Astrocyte of the spinal cord (primary cell): ENCODE measurements at regions not wholly inside any gene's neighbourhood (a gene's known extent, or its start where the extent isn't known, plus 50 kb on each side); places are given as distances from the start of the nearest gene placed in this dataset.

Source experiments
- DNase-seq: peaks from one replicate; pipeline ENCODE4 v3.0.0; 2011; ENCODE audit warnings: low read depth, low spot score
- H3K4me3 ChIP-seq: 2 replicates; pipeline ENCODE4 v1.5.1; 2011; ENCODE audit warnings: low read depth, mild to moderate bottlenecking, low read length, moderate library complexity
- CTCF ChIP-seq: IDR thresholded peaks from 2 replicates; pipeline ENCODE4 v1.5.1; 2012; ENCODE audit warnings: low read depth, mild to moderate bottlenecking, low read length, inconsistent platforms
- in situ Hi-C: cut with HindIII; loops from 2 replicates; pipeline ENCODE4 v1.10.0; 2017; ENCODE audit warnings: low sequenced_read_pairs

DNA sequence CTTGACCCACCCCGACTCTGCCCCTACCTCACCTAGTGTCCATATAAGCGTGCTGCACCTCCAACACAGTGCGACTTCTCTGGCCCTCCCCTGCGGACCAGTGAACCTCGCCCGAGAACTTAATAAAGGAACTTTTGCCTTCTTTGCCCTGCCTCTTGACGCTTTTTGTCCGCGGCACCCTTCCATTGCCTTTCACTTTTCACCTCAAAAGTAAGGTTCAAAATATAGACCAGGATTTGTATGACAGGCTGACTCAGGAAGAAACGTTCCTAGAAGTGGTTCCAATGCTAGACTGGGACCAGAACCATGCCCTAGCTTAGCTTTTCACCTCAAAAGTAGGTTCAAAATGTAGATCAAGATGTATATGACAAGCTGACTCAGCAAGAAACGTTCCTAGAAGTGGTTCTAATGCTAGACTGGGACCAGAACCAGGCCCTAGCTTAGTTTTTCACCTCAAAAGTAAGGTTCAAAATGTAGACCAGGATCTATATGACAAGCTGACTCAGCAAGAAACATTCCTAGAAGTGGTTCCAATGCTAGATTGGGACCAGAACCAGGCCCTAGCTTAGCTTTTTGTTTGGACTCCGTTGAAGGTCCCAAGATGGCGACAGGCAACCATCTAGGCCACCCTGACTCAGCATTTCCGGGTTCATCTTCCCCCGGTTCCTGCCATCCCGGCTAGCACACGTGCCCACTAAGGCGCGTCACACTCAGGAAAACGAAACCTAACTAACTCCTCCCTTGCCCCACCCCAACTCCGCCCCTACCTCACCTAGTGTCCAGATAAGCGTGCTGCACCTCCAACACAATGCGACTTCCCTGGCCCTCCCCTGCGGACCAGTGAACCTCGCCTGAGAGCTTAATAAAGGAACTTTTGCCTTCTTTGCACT lies 51.0 kb upstream of the TMEM97 start:
- no peak overlapping the region for H3K4me3 ChIP-seq
- DNase-seq: no peak
- no peak for TF ChIP-seq CTCF
- in situ Hi-C loops: no loop called here

GRCh38 chr17:28268610-28269313 lies 50.2 kb upstream of the TMEM97 start:
- in situ Hi-C loops: no loop called here
- no peak for TF ChIP-seq CTCF
- DNase-seq: no peak
- no peak overlapping the region for H3K4me3 ChIP-seq
